Stimulated activated CD4-positive, alpha-beta T cell treated with anti-CD3 and anti-CD28 coated beads, Interleukin-4, amount 100 ng/mL, for 48 hours (primary cell): ENCODE measurements at regions not wholly inside any gene's neighbourhood (a gene's known extent, or its start where the extent isn't known, plus 50 kb on each side); places are given as distances from the start of the nearest gene placed in this dataset.
A peak's percentile ranks its signal among the peaks of the same experiment; 100 is the strongest.
"Not testable (repeated sequence)": the region's sequence is repeated elsewhere in the genome, so short reads cannot be mapped to it uniquely, and the experiment has no call there.

Experiments
- DNase-seq, 2 donors: peaks; one replicate each; pipeline ENCODE4 v3.0.0-alpha.2; 2020; ENCODE audit warnings: low read depth in 2 of 2

DNA sequence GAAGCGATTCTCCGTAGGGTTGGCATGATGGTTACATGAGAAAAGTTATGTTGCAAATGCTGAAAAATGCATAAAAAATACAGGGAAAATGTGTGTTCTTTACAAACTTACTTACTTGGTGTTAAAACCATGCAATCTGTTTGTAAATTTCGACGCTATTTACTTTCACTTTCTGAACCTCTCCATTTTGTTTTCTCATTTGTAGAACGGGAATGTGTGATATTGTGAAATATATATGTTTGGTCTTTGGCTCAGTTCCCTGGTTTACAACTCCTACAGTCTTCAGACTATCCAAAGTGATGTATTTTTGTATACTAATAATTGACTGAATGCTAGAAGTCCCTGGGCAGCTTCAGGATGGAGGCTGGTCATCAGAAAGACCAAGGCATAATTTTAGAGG is 982.3 kb downstream of the ADGRL2 start:
- no peak for DNase-seq

DNA sequence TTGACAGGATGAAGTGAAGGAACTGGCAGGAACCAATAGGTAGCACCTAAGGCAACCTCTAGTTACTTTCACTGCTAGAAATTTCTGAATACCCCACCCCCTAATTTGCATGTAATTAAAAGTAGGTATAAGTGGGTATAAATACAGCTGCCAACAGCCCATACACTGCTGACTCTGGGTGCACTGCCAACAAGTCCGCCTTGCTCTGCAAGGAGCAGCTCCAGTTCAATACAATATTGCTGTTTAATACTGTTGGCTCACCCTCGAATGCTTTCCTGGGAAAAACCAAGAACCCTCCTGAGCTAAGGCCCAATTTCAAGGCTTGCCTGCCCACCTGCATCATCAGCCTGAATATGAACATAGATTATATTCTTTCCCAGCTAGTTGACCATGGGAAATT is 981.9 kb downstream of the ADGRL2 start:
- DNase-seq: no peak

DNA sequence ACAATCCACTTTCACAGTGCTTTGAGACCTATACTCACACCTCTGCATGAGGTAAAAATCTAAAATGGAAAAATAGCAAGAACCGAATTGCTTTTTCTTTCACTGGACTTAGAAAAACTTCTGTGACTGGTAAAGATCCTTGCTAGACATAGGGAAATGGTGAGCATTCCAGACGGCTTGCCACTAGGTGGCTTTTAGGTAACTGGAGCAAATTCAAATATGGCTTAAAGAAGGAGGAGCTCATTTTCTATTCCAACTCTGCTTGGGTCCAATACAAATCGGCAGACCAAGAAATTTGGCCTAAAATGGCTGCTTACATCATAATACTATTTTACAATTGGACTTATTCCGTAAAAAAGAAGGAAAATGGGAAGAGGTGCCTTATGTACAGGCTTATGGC is 977.9 kb downstream of the ADGRL2 start:
- no peak for DNase-seq

DNA sequence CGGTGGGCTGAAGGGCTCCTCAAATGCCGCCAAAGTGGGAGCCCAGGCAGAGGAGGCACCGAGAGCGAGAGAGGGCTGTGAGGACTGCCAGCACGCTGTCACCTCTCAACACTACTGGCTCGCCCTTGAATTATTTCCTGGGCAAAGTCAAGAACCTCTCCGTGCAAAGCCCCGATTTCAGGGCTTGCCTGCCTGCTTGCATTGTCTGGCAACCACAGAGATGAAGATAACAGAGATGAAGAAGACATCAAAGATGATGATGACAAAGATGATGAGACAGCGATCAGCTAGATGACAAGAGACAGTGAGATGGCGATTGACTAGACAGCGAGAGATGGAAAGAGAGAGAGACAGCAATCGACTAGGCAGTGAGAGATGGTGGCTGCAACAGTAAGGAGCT is 976.5 kb downstream of the ADGRL2 start:
- DNase-seq: no peak

DNA sequence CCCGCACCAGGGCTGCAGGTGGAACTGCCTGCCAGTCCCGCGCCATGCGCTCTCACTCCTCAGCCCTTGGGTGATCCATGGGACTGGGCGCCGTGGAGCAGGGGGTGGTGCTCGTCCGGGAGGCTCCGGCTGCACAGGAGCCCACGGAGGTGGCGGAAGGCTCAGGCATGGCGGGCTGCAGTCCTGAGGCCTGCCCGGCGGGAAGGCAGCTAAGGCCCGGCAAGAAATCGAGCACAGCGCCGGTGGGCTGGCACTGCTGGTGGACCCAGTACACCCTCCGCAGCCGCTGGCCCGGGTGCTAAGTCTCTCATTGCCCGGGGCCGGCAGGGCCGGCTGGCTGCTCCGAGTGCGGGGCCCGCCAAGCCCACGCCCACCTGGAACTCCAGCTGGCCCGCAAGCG is 976.0 kb downstream of the ADGRL2 start:
- not testable (repeated sequence) for DNase-seq

DNA sequence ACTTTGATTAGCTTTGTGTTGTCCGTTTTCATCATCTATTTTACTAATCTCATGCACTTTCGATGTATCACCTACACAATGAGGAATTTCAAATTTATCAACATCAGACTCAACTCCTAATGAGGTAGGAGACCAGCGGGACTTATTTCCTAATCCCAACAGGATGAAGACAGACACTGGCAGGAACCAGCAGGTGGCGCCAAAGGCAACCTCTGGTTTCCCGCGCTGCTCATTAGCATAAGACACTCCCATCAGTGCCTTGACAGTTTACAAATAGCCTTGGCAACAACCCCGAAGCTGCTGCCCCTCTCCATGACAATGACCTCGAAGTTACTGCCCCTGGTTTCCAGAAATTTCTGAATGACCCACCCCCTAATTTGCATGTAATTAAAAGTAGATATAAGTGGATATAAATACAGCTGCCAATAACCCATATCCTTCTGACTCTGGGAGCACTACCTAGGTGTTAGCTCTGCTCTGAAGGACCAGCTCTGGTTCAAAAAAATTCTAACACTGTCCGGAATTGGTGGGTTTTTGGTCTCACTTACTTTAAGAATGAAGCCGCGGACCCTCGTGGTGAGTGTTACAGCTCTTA is 974.8 kb downstream of the ADGRL2 start:
- DNase-seq: peak; percentile 16 to 57

DNA sequence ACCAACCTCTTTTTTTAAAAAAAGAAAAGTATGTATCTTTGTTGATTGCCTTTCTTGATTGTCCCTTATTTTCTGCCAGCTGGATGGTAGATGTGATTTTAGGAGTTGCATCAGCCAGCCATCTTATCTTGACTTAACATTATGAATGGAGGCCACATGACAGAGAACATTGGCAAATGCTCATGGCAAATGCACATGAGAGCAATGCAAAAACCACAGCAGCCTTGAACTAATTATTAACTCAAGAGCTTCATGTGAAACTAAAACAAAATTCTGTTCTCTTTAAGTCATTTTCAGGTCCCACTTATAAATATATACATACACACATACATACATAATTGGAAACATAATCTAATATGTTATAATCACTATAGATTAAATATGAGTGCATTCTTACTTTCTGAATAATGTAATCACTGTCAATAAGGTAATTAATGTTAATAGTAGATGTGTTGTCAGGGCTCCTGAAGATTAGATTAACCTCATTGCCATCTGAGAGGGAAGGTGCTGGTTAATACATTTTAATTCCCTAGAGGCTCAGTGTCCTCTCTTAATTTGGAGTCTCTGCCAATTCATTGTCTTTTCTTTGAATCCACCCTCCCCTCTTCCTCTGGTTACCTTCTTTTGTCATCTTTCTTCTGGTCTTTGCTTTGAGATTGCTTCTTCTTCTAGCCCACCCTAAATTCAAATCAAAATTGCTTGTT is 962.2 kb downstream of the ADGRL2 start:
- DNase-seq: no peak

DNA sequence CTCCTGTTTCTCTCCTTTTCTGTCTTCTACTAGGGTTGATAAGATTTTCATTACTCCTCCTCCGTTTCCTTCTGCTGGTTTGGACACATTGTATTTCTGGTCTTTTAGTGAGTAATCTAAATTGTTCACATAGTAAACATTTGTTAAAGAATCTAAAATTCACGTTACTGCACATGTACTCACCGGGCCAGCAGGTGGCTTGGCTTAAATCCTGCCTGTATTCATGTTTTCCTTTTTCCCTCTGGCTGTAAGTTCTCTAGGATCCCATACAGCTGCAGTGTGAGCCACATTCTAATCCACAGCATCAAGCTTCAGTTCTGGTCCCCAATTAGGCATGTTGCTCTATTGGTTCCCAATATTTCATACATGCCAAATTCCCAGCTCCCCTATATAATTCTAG is 958.3 kb downstream of the ADGRL2 start:
- DNase-seq: no peak

DNA sequence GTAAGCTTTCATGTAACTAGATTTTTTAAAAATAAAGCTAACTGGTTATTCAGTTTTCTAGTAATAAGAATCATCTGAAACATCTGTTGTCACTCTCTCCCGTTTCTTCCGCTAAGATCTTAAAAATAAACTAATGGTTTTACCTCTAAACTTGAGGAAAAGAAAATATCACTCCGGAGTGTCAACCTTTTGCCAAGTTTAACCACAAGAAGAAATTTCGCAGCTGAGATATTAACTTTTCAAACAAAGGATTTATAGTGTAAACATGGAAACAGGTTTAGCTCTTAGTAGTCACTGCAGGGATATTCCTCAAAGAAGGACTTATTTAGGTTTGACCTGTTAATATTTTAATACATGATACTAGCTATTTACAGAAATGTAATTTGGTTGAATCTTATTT is 954.9 kb downstream of the ADGRL2 start:
- DNase-seq: no peak

DNA sequence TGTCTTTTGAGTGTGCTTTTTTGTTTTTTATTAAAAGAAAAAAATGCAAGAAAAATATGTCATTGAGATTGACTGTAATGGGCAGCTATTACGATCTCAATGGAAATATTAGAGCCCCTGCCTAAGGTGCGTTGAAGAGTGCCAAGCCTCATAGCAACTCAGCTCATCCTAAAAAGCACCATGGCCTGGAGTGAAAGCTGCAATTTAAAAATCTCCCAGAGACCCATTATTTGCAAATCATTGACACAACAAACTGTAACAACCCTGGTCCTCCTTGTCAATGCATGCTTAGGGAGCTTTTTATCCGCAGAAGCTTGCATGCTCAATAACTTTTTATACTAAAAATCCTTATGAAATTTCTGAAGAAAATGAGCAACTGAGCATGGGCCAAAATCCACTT is 954.5 kb downstream of the ADGRL2 start:
- no peak for DNase-seq

DNA sequence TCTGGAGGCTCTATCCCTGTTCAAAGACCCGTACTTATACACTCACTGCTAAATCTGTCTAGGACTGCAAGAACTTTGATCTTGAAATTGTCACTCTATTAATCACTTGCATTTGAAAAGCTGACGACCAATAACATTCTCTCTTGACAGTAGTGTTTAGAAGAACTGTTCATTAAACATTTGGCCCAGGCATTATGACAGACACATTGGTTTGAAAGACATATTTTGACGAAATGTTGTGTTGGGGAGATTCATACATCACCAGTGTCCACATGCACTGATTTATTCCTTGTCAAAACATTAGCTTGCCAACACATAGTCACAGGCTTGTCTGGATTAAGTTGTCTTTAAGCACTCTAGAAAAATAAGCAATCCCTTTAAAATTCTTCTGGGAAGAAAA is 951.3 kb downstream of the ADGRL2 start:
- no peak for DNase-seq

DNA sequence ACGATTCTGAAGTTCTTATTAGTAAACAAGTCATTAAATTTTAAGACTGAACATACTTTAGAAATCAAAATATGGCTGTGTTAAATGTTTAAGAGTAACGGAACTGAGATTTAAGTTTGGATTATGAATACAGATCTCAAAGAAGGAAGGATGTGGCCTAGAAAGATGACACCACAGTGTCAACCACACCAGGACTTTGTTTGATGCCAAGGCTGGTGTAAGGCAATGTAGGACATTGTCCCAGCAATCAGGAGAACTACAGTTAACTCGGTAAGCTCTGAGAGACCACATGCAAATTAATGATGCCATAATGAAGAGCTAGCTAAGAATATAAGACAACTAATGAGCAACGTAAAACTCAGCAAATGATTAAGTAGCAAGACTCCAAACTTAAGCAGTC is 932.9 kb downstream of the ADGRL2 start:
- no peak for DNase-seq

DNA sequence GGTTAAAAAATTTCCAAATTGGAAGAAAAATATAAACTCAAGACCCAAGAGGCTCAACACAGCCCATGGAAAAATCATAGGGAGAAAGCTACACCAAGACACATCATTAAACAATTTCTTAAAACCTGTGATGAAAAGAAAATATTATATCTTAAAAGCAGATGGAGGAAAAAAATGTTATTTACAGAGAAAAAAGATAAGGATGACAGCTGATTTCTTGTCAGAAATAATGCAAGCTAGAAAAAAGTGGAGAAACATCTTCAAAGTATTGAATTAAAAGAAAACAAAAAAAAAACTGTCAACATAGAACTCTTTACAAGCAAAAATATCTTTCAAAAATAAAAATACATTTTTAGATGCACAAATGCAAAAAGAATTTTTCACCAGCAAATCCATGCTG is 930.5 kb downstream of the ADGRL2 start:
- no peak for DNase-seq

DNA sequence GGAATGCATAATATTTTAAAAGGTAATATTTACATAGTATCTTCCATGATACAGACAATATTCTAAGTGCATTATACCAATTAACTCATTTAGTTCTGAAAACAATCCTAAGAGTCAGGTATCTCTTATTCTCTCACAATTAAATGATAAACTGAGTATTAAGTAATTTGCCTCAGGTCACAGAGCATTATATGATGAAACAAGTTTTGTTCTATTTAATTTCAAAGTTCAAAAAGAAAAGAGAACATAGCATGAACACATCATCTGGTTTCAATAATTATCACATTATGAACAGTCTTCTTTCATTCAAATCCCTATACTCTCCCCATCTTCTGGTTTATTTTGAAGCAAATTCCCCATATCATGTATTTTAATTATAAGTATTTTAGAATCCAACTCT is 927.5 kb downstream of the ADGRL2 start:
- no peak for DNase-seq

DNA sequence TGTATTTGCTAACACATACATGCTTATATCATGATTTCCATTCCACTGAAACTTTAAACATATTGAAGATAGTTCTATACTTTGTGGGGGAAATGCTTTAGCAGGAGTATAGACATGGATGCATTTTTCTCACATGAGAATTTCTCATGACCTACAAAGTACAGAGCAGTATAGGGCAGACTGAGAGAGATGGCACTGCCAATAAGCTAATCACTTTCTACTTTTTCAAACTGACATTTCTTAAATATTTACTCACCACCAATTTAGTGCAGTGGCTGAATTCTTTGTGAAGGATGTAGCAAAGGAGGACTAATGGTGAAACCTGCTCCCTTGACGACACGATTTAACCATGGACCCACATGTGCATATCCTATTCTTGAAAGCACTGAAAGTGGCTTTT is 923.5 kb downstream of the ADGRL2 start:
- no peak for DNase-seq

DNA sequence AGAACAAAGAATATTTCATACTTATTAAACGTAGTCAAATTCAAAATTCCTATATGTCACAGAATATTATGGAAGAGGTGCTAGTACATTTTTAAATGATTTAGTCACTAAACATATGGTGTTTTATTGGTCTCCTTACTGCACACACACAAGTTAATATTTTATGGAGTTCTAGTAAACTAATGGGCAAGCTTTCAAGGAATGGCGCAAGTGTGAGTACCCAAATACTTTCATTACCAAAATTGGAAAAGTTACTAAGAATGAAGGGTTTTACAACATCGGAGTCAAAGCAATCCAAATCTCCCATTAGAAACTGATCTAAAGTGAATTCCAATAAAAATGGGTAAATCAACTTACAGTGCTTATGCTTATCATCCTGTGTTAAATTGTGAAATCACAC is 921.9 kb downstream of the ADGRL2 start:
- DNase-seq: no peak

DNA sequence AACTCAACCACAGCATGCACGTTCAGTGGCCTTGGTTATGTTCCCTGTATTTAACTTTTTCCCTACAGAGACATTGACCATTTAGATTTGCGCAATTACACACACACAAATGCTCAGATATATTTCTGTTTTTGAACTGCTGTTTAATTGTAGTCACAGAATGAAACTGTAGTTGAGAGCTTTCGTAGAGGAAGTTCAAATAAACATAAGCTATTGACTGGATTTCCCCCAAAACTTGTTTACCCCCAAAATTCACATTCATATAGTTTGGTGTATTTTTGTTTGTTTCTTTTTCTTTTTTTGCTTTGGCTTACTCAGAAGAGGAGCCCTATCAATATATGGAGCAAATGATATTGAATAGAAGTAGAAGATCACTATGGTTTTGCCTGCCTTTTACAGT is 921.0 kb downstream of the ADGRL2 start:
- no peak for DNase-seq

DNA sequence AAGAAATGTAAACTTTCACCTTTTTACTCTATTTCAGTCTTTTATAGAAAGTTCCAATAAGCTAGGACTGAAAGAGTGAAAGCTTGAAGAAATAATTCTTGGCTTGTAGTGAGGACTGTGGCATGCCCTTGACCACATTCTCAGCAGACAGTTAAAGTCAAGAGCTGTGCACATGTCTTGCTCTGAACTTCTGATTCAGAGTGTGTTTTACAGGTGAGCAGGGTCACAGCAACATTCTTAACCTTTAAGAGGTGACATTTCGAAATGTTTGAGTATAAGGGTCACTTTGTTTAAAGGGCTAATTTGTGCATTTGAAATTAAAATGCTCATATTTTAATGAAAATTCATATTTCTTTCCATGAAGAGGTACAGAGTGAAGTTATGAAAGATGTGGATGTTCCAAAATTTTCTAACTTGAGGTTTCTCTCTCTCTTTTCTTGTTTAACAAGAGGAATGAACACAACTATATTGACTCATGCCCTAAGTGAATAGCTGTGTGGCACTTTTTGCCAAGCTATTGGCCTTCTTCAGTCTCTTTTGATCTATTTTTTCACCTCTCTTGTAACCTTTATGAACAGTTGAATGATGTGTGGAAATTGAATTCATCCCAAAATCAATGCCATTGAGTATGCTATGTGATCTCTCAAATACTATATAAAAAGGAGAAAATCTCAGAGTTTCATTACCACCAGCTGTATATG is 918.1 kb downstream of the ADGRL2 start:
- DNase-seq: no peak

DNA sequence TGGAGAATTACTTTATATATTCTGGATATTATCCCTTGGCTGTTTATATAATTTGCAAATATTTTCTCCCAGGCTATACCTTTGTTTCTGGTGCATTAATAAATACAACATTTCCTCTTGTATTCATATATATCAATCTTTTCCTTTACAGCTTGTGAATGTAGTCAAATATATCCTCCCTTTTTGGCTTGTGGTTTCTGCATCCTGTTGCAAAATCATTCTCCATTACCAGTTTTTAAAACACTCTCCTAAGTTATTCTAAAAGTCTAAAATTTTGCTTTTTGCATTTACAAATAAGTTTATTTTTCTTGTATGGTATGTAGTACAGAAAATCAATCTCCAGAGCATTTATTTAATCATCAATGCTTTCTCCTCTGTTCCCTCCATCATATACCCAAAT is 909.4 kb downstream of the ADGRL2 start:
- DNase-seq: no peak

DNA sequence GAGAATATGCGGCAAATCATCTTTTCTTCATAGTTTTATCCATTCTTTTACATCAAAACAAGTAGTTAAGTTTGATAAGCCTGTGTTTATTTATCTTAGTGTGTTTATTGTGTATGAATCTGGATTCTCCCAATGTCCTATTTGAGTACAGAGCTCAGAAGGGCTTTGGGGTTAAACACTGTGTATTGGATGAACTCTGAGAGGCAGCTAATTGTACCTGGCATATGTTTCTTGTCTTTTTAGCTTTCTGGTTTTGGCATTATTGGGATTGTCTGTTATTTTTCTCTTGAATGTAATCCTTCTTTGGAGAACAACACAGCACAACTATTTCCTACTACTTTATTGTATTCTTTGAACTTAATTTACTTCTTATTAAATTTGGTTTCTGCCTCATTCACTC is 906.9 kb downstream of the ADGRL2 start:
- no peak for DNase-seq

DNA sequence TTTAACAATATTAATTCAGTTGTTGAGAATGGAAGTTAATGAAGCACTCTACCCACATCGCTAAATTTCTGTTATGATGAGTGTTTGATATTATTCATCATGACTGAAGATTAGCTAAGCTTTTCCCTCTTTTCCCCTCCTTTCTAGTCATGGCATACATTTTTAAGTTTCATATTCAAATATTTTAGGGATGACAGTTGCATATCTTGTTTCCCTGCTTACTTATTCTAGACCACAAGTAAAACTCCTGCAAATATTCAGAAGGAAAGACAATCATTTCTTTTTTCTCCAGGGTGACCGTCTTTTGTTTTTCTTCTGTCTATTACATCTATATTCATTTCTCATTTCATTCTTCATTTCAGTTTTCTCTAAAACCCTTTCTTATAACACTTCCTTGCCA is 906.0 kb downstream of the ADGRL2 start:
- DNase-seq: no peak

DNA sequence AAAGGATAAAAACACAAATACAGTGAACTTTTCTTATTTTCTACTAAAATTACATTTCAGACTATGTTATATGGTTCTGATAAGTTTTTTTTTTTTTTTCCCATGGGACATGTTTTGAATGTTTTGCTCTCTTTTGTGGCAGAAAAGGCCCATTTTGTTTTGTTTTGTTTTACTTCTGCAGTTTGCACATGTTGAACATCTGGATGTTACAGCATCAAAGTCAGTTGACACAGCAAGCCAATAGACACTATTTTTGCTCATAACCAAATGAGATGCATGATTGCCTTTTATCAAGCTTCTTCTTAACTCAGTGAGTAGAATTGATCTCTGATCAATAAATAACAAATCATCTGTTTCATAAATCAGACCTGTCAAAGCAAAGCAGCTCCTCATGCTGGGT is 904.2 kb downstream of the ADGRL2 start:
- DNase-seq: no peak

DNA sequence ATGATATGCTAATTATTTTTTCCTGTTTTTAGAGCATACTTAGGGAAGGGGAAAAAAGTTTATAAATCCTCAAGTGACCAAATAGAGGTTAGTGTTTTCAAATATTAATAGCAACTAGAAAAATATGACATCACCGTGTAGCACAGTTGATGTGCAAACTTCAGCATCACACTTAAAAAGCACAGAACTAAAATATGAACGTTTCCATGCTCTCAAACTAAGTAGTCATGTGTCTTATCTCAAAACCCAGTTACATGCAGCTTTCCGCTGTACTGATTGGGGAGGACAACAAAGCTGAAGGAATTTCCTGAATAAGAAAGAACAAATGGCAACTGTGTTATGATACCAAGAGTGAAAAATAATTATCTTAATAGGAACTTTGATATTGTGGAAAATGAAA is 903.7 kb downstream of the ADGRL2 start:
- DNase-seq: no peak
